SU-DHL-6 (cell line): ENCODE measurements at regions not wholly inside any gene's neighbourhood (a gene's known extent, or its start where the extent isn't known, plus 50 kb on each side); places are given as distances from the start of the nearest gene placed in this dataset.

Experiments
- H2AFZ ChIP-seq: fragments of 200-600 bp; sonication (generic); 2 replicates; pipeline ENCODE4 v1.6.1; 2014; ENCODE audit warnings: low read depth, mild to moderate bottlenecking, moderate library complexity, mixed read lengths, antibody characterized with exemption, low read length; ENCODE audit not compliant: severe bottlenecking
- H3F3A ChIP-seq: fragments of 200-600 bp; shearing (Covaris generic); 2 replicates; pipeline ENCODE4 v1.6.0; 2016; ENCODE audit warnings: antibody characterized with exemption, mild to moderate bottlenecking; ENCODE audit not compliant: insufficient read depth
- H3K27ac ChIP-seq: fragments of 200-600 bp; sonication (generic); 2 replicates; pipeline ENCODE4 v1.5.1; 2016; ENCODE audit warnings: low read depth, mild to moderate bottlenecking, low read length, moderate library complexity, mixed read lengths
- H3K27me3 ChIP-seq: fragments of 200-600 bp; sonication (generic), shearing (Covaris generic); 2 replicates; pipeline ENCODE4 v1.6.0; 2014; ENCODE audit warnings: mild to moderate bottlenecking, low read length
- H3K36me3 ChIP-seq: fragments of 200-600 bp; sonication (generic); 2 replicates; pipeline ENCODE4 v1.6.1; 2014; ENCODE audit warnings: mild to moderate bottlenecking, low read length, mixed read lengths
- H3K4me2 ChIP-seq: fragments of 300-600, 200-600 bp; shearing (Covaris generic), sonication (generic); 2 replicates; pipeline ENCODE4 v1.6.0; 2014; ENCODE audit warnings: low read length, low read depth, mild to moderate bottlenecking; ENCODE audit not compliant: poor library complexity, severe bottlenecking
- H3K4me3 ChIP-seq: fragments of 200-600 bp; sonication (generic); 2 replicates; pipeline ENCODE4 v1.5.1; 2014; ENCODE audit warnings: antibody characterized with exemption, low read length, mild to moderate bottlenecking, mixed read lengths; ENCODE audit not compliant: insufficient read depth, poor library complexity, severe bottlenecking
- H3K79me2 ChIP-seq: fragments of 200-600 bp; sonication (generic); 2 replicates; pipeline ENCODE4 v1.6.1; 2014; ENCODE audit warnings: mild to moderate bottlenecking, low read length, moderate library complexity; ENCODE audit not compliant: insufficient read depth
- H3K9ac ChIP-seq: fragments of 200-600 bp; sonication (generic); 2 replicates; pipeline ENCODE4 v1.7.0; 2014; ENCODE audit warnings: mild to moderate bottlenecking, low read length
- H3K9me2 ChIP-seq: fragments of 200-600 bp; sonication (generic); replicated peaks from 2 replicates; pipeline ENCODE4 v1.6.1; 2014; ENCODE audit warnings: low read length; ENCODE audit not compliant: insufficient read depth
- H3K9me3 ChIP-seq: fragments of 200-600 bp; sonication (generic); 2 replicates; pipeline ENCODE4 v1.6.1; 2014; ENCODE audit warnings: low read length, mixed read lengths; ENCODE audit not compliant: insufficient read depth
- H4K20me1 ChIP-seq: fragments of 200-600 bp; sonication (generic); 2 replicates; pipeline ENCODE4 v1.6.1; 2014; ENCODE audit warnings: low read depth, mild to moderate bottlenecking, antibody characterized with exemption, low read length, moderate library complexity, mixed read lengths
- EZH2phosphoT487 ChIP-seq: fragments of 200-600 bp; sonication (generic), shearing (Covaris generic); conservative IDR thresholded peaks from 2 replicates; pipeline ENCODE4 v1.6.1; 2018; ENCODE audit warnings: mild to moderate bottlenecking, antibody characterized with exemption, low read length, moderate library complexity, mixed read lengths
- TF ChIP-seq, protein P1 (sequence below): fragments of 200-600 bp; sonication (generic); IDR thresholded peaks from one replicate; pipeline ENCODE4 v1.5.1; 2017; ENCODE audit warnings: antibody characterized with exemption, mild to moderate bottlenecking, low read length, moderate library complexity; ENCODE audit not compliant: insufficient read depth, poor library complexity, severe bottlenecking

DNA sequence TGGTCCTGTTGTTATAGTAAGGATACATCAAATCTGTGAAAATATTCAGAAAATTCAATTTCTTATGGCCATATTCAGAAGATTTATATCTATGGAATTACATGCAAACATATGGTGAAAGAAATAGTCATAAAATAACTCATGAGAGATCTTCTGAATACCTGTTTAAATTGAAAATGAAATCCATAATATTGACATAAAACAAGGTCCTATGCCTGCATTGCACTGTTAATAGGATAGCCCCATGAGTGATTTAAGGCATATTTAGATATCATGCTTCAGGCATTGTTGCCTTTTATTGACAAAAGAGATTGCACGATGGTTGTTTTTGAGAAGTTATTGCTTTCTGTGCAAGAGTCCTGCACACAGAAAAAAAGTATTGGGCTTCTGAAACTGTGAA, 591.7 kb upstream of the ZNF717 start:
- Histone ChIP-seq H3K4me2 (no peak overlapping the region), H3K9me3 (no peaks in the 10 kb centered on the region), H3K36me3 (no peaks in the 10 kb centered on the region), H3K27ac (no peak overlapping the region), H3F3A (no peaks in the 10 kb centered on the region), H3K4me3 (no peak overlapping the region), H3K79me2 (no peaks in the 10 kb centered on the region), H3K9me2 (no peaks in the 10 kb centered on the region), H2AFZ (no peak overlapping the region), H3K9ac (no peak overlapping the region), H4K20me1 (no peaks in the 10 kb centered on the region), H3K27me3 (no peaks in the 10 kb centered on the region)
- TF ChIP-seq EZH2phosphoT487: no peak
- TF ChIP-seq, protein P1, sequence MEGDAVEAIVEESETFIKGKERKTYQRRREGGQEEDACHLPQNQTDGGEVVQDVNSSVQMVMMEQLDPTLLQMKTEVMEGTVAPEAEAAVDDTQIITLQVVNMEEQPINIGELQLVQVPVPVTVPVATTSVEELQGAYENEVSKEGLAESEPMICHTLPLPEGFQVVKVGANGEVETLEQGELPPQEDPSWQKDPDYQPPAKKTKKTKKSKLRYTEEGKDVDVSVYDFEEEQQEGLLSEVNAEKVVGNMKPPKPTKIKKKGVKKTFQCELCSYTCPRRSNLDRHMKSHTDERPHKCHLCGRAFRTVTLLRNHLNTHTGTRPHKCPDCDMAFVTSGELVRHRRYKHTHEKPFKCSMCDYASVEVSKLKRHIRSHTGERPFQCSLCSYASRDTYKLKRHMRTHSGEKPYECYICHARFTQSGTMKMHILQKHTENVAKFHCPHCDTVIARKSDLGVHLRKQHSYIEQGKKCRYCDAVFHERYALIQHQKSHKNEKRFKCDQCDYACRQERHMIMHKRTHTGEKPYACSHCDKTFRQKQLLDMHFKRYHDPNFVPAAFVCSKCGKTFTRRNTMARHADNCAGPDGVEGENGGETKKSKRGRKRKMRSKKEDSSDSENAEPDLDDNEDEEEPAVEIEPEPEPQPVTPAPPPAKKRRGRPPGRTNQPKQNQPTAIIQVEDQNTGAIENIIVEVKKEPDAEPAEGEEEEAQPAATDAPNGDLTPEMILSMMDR: no peak

DNA sequence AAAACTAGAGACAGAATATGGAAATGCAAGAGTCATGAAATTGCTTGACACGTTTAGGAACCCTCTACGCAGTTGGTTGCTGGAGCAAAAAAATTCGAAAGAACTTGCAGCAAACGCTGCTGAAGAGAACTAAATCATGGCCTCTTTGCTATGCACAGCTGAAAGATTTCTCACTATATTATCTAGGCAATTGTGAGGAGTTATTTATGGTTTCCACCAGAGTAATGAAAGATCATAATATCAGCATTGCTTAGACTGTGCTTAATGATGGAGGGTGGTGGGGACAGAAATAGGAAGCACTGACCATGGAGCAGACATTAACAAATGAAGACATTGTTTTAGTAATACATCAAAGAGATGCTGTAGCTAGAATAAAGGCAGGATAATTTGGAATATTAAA, 593.4 kb upstream of the ZNF717 start:
- no peaks in the 10 kb centered on the region for H3F3A ChIP-seq
- H3K9me3 ChIP-seq: no peaks in the 10 kb centered on the region
- TF ChIP-seq EZH2phosphoT487: no peak
- TF ChIP-seq, protein P1: no peak
- H3K9ac ChIP-seq: no peak overlapping the region
- H4K20me1 ChIP-seq: no peaks in the 10 kb centered on the region
- H3K9me2 ChIP-seq: no peaks in the 10 kb centered on the region
- no peak overlapping the region for H2AFZ ChIP-seq
- no peaks in the 10 kb centered on the region for H3K79me2 ChIP-seq
- no peak overlapping the region for H3K4me3 ChIP-seq
- H3K27ac ChIP-seq: no peak overlapping the region
- H3K4me2 ChIP-seq: no peak overlapping the region
- no peaks in the 10 kb centered on the region for H3K36me3 ChIP-seq
- no peaks in the 10 kb centered on the region for H3K27me3 ChIP-seq

DNA sequence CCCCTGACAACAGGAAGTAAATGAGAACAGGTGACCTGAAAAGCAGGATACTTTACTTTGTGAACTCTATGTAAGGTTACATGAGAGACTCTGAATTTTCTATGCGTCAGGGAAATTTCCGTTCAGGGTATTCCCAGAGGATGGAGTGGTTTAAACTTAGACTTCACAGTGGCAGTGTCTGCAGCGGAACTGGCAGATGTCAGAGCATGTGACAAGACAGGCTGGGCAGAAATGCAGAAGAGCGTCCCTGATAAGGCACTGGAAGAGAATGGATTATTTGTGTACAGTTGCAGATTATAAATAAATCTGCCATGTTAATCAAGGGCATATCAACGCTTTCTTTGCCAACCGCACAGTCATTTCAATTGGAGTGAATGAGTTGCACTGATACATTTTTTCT, 598.4 kb upstream of the ZNF717 start:
- Histone ChIP-seq H3K9ac (no peak overlapping the region), H3K9me2 (no peaks in the 10 kb centered on the region), H3K79me2 (no peaks in the 10 kb centered on the region), H3K27ac (no peak overlapping the region), H3K36me3 (no peaks in the 10 kb centered on the region), H3K4me2 (no peak overlapping the region), H2AFZ (no peak overlapping the region), H4K20me1 (no peaks in the 10 kb centered on the region), H3F3A (no peaks in the 10 kb centered on the region), H3K27me3 (no peaks in the 10 kb centered on the region), H3K4me3 (no peak overlapping the region), H3K9me3 (no peaks in the 10 kb centered on the region)
- no peak for TF ChIP-seq EZH2phosphoT487
- TF ChIP-seq, protein P1: no peak
